GM21825 (cell line): ENCODE measurements at regions not wholly inside any gene's neighbourhood (a gene's known extent, or its start where the extent isn't known, plus 50 kb on each side); places are given as distances from the start of the nearest gene placed in this dataset.
"Not testable (repeated sequence)": the region's sequence is repeated elsewhere in the genome, so short reads cannot be mapped to it uniquely, and the experiment has no call there.

ENCODE experiments used
- ATAC-seq: cut with Tn5 transposase; IDR thresholded peaks from one replicate; pipeline ENCODE4 v1.9.1; 2021; ENCODE audit warnings: mild to moderate bottlenecking, moderate library complexity; ENCODE audit not compliant: unreplicated experiment

- no peak for ATAC-seq
Measured at GRCh38 chr2:48209214-48209885, 105.1 kb upstream of the FOXN2 start.

- ATAC-seq, result no peak
Measured at GRCh38 chr2:48210189-48210588, 104.3 kb upstream of the FOXN2 start.

- ATAC-seq, result no peak
Measured at GRCh38 chr2:48213646-48214045, 100.8 kb upstream of the FOXN2 start.

- no peak for ATAC-seq
Measured at GRCh38 chr2:48218169-48218568, 96.3 kb upstream of the FOXN2 start.

- ATAC-seq, result no peak
Measured at GRCh38 chr2:48219234-48219554, 95.3 kb upstream of the FOXN2 start.

GRCh38 chr2:48219555-48220436 is 94.7 kb upstream of the FOXN2 start:
- no peak for ATAC-seq

GRCh38 chr2:48220501-48220900 is 94.0 kb upstream of the FOXN2 start:
- ATAC-seq, result no peak

- no peak for ATAC-seq
Measured at GRCh38 chr2:48221846-48222516, 92.5 kb upstream of the FOXN2 start.

GRCh38 chr2:48227617-48228344 is 86.7 kb upstream of the FOXN2 start:
- peak; percentile 85 for ATAC-seq

- ATAC-seq, result peak; percentile 48
Measured at GRCh38 chr2:48228345-48228684, 86.2 kb upstream of the FOXN2 start.

- no peak for ATAC-seq
Measured at GRCh38 chr2:48229063-48229462, 85.4 kb upstream of the FOXN2 start.

- ATAC-seq, result no peak
Measured at GRCh38 chr2:48230834-48231233, 83.6 kb upstream of the FOXN2 start.

GRCh38 chr2:48232351-48232750 is 82.1 kb upstream of the FOXN2 start:
- no peak for ATAC-seq

- no peak for ATAC-seq
Measured at GRCh38 chr2:48233005-48233404, 81.5 kb upstream of the FOXN2 start.

- ATAC-seq, result not testable (repeated sequence)
Measured at GRCh38 chr2:48233824-48234223, 80.7 kb upstream of the FOXN2 start.

GRCh38 chr2:48235076-48235475 is 79.4 kb upstream of the FOXN2 start:
- no peak for ATAC-seq

- no peak for ATAC-seq
Measured at GRCh38 chr2:48238381-48238780, 76.1 kb upstream of the FOXN2 start.

GRCh38 chr2:48240912-48241311 is 73.6 kb upstream of the FOXN2 start:
- ATAC-seq, result no peak

- ATAC-seq, result no peak
Measured at GRCh38 chr2:48247206-48247605, 67.3 kb upstream of the FOXN2 start.

- ATAC-seq, result peak; percentile 86
Measured at GRCh38 chr2:48248251-48248933, 66.1 kb upstream of the FOXN2 start.

GRCh38 chr2:48249025-48249424 is 65.5 kb upstream of the FOXN2 start:
- ATAC-seq, result no peak
